Esophagus squamous epithelium (tissue), 5 donors: ENCODE measurements at regions not wholly inside any gene's neighbourhood (a gene's known extent, or its start where the extent isn't known, plus 50 kb on each side); places are given as distances from the start of the nearest gene placed in this dataset.

ENCODE experiments used
- DNase-seq: peaks from one replicate; lab custom pipeline; 2025; lab: John Stamatoyannopoulos, UW
- H3K27ac ChIP-seq, 4 donors: fragments of 200-600 bp; sonication (generic); one replicate each; pipeline ENCODE4 v1.5.1; 2016 to 2019; ENCODE audit warnings: mild to moderate bottlenecking in 1 of 4
- H3K27me3 ChIP-seq, 4 donors: fragments of 200-600 bp; sonication (generic); 1 replicate in 3 of 4; 2 replicates in 1 of 4; pipeline versions ENCODE4 v1.5.1 to v1.6.0; 2017 to 2021; ENCODE audit warnings: antibody characterized with exemption in 1 of 4
- H3K36me3 ChIP-seq, 3 donors: fragments of 200-600 bp; sonication (generic); one replicate each; pipeline ENCODE4 v1.5.1; 2016 to 2019
- H3K4me1 ChIP-seq, 3 donors: fragments of 200-600 bp; sonication (generic); one replicate each; pipeline ENCODE4 v1.5.1; 2017 to 2019
- H3K4me3 ChIP-seq, 4 donors: fragments of 200-600 bp; sonication (generic); 1 replicate in 3 of 4; 2 replicates in 1 of 4; pipeline ENCODE4 v1.5.1; 2016 to 2019; ENCODE audit warnings: mild to moderate bottlenecking in 2 of 4, moderate library complexity in 1 of 4
- H3K9me3 ChIP-seq, 3 donors: fragments of 200-600 bp; sonication (generic); one replicate each; pipeline ENCODE4 v1.5.1; 2016 to 2019
- CTCF ChIP-seq, 6 experiments: fragments of 450-650 bp in 4 of 6; fragments of 200-600 bp in 2 of 6; sonication (generic) in 2 of 6; IDR thresholded peaks; one replicate each; pipeline ENCODE4 v1.5.1; 2016 to 2019; ENCODE audit warnings: antibody characterized with exemption in 6 of 6, mild to moderate bottlenecking in 4 of 6, moderate library complexity in 4 of 6
- POLR2A ChIP-seq, 4 donors: fragments of 450-650 bp; IDR thresholded peaks; one replicate each; pipeline ENCODE4 v1.6.1; 2017; ENCODE audit warnings: antibody characterized with exemption in 4 of 4, mild to moderate bottlenecking in 4 of 4, moderate library complexity in 3 of 4
- WGBS, 2 donors: methylation state at CpG; one replicate each; pipeline ENCODE4 v1.1.5; 2018; 5-methylcytosine and 5-hydroxymethylcytosine counted together
- intact Hi-C: fragments of 100-400 bp; cut with DNase I; formaldehyde crosslinking; loops from one replicate; pipeline ENCODE4 v1.15.0; 2022
- donor health status: DM: yes; HTN: yes; CAD: no.

DNA sequence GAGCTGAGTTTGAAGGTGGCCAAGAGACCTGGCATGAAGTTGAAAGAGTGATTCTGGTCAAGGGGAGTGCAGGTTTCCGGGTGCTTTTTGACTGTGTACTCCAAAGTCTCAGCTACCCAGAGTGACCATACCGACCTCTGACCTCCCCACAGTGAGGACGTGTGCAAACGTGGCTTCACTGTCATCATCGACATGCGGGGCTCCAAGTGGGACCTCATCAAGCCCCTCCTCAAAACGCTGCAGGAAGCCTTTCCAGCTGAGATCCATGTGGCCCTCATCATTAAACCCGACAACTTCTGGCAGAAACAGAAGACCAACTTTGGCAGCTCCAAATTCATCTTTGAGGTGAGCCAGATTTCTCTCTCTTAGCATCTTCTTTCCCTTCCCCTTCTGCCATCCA, 272.4 kb upstream of the ROPN1 start:
- no peak overlapping the region for H3K27ac ChIP-seq
- H3K36me3 ChIP-seq, result no peaks in the 10 kb centered on the region
- no peak for DNase-seq
- WGBS, 2 donors, result 78 to 90% methylated on average over 8 of the region's 8 CpGs
- H3K27me3 ChIP-seq, result no peaks in the 10 kb centered on the region
- H3K9me3 ChIP-seq, result no peaks in the 10 kb centered on the region
- H3K4me1 ChIP-seq, result peaks cover 12 to 49% (median 35%) of the 10 kb centered on the region in 3 donors
- no peak for TF ChIP-seq CTCF (IDR thresholded peaks at IDR 0.05)
- TF ChIP-seq POLR2A (IDR thresholded peaks at IDR 0.05), result no peak
- H3K4me3 ChIP-seq, result no peak overlapping the region
- intact Hi-C loops, result no loop called here

DNA sequence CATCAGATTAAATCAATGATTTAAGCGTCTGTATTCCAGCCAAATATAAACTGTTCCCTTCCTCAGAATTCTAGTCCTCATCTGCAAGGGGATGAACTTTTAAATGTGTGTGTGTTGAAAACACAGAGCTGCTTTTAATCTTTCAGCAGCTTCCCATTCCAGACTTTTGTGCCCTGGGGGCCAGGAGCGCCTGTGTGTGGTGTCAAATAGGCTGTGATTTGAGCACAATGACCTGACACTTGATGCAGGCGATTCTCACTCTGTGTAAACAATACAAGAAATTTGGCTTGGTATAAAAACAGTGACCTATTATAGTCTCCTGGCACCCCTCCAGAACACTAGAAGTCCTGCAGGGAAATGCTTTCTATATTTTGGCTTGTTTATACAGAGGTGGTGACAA, 274.6 kb upstream of the ROPN1 start:
- WGBS, 2 donors, result 29 to 37% methylated on average over 3 of the region's 3 CpGs
- DNase-seq, result no peak
- intact Hi-C loops, result no loop called here
- Histone ChIP-seq H3K36me3 (no peaks in the 10 kb centered on the region), H3K27me3 (no peaks in the 10 kb centered on the region), H3K4me3 (no peak overlapping the region), H3K27ac (peak overlapping the region in 2 of 4 donors; percentile 16 to 22), H3K9me3 (no peaks in the 10 kb centered on the region), H3K4me1 (peaks cover 3 to 37% (median 23%) of the 10 kb centered on the region in 3 donors)
- TF ChIP-seq POLR2A (IDR thresholded peaks at IDR 0.05), result no peak

DNA sequence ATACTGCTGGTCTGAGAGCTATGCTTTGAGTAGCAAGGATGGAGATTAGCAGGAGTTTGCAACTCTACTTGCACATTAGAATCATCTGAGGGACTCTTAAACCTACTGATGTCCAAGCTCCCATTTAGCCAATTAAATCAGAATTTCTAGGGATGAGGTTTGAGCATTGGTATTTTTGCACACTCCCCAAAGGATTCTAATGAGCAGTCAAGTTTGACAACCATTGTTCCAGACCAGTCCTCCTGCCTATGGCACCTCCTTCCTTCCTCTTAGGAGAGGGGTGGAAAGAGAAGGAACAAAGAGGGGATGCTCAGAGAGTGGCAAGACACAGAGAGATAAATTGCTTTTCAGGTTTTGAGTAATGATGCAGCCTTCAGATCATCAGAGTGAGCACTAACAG, 275.5 kb upstream of the ROPN1 start:
- peaks cover 3 to 41% (median 23%) of the 10 kb centered on the region in 3 donors for H3K4me1 ChIP-seq
- DNase-seq, result no peak
- no peaks in the 10 kb centered on the region for H3K36me3 ChIP-seq
- no peaks in the 10 kb centered on the region for H3K9me3 ChIP-seq
- H3K27me3 ChIP-seq, result no peaks in the 10 kb centered on the region
- peak overlapping the region in 3 of 4 donors; percentile 16 to 22 (median 16) for H3K27ac ChIP-seq
- H3K4me3 ChIP-seq, result no peak overlapping the region
- intact Hi-C loops, result no loop called here
- TF ChIP-seq POLR2A (IDR thresholded peaks at IDR 0.05) (no peak), CTCF (IDR thresholded peaks at IDR 0.05) (no peak)

- intact Hi-C loops, result no loop called here
- no peak for DNase-seq
- Histone ChIP-seq H3K9me3 (no peaks in the 10 kb centered on the region), H3K36me3 (no peaks in the 10 kb centered on the region), H3K4me1 (peaks cover 1 to 45% (median 23%) of the 10 kb centered on the region in 3 donors), H3K4me3 (no peak overlapping the region), H3K27ac (peak overlapping the region in 1 of 4 donors; percentile 49), H3K27me3 (no peaks in the 10 kb centered on the region)
- 65 to 67% methylated on average over 2 of the region's 2 CpGs for WGBS, 2 donors
- TF ChIP-seq CTCF (IDR thresholded peaks at IDR 0.05), result no peak
- TF ChIP-seq POLR2A (IDR thresholded peaks at IDR 0.05), result no peak
Measured at GRCh38 chr3:124268355-124268754, 276.4 kb upstream of the ROPN1 start.

DNA sequence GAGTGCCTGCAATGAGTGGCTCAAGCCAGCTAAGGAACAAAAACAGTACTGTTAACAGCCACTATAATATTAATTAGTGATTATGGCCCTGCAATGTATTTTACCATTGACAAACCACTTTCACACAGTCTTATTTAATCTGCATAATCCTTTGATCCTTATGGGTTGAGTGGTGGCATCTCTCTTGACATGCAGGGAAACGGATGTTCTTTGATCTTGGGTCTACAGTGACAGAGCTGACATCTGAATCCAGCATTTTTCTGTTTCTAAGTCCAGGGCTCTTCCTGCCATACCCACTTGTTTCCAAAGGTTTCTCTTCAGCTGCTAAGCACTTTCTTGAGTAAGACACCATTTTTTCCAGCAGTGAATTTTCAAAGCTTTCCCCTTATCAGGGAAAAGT, 277.7 kb upstream of the ROPN1 start:
- no peaks in the 10 kb centered on the region for H3K36me3 ChIP-seq
- TF ChIP-seq POLR2A (IDR thresholded peaks at IDR 0.05) (no peak), CTCF (IDR thresholded peaks at IDR 0.05) (no peak)
- no peaks in the 10 kb centered on the region for H3K9me3 ChIP-seq
- H3K4me1 ChIP-seq, result peaks cover 0 to 54% (median 28%) of the 10 kb centered on the region in 3 donors
- intact Hi-C loops, result no loop called here
- WGBS, 2 donors, result 55 to 68% methylated on average over 1 of the region's 1 CpG
- no peak for DNase-seq
- no peaks in the 10 kb centered on the region for H3K27me3 ChIP-seq
- H3K4me3 ChIP-seq, result no peak overlapping the region
- H3K27ac ChIP-seq, result peak overlapping the region in 2 of 4 donors; percentile 28 to 34

GRCh38 chr3:124272605-124273151, 280.8 kb upstream of the ROPN1 start:
- Histone ChIP-seq H3K27ac (peak overlapping the region; percentile 9 to 89 (median 80)), H3K36me3 (no peaks in the 10 kb centered on the region), H3K4me3 (no peak overlapping the region), H3K9me3 (no peaks in the 10 kb centered on the region), H3K4me1 (peaks cover 0 to 61% (median 34%) of the 10 kb centered on the region in 3 donors), H3K27me3 (no peaks in the 10 kb centered on the region)
- no peak for TF ChIP-seq CTCF (IDR thresholded peaks at IDR 0.05)
- no peak for TF ChIP-seq POLR2A (IDR thresholded peaks at IDR 0.05)
- intact Hi-C loops, result no loop called here
- no peak for DNase-seq
- WGBS, 2 donors, result 70 to 81% methylated on average over 5 to 6 of the region's 6 CpGs
